ENCODE measurements at regions not wholly inside any gene's neighbourhood (a gene's known extent, or its start where the extent isn't known, plus 50 kb on each side); places are given as distances from the start of the nearest gene placed in this dataset.

- no peak for TF ChIP-seq TAF1 (IDR thresholded peaks at IDR 0.05; ENCODE audit: low read depth)
- no peak for TF ChIP-seq RAD21 (IDR thresholded peaks at IDR 0.05; ENCODE audit: low read depth)
- TF ChIP-seq, protein P1, sequence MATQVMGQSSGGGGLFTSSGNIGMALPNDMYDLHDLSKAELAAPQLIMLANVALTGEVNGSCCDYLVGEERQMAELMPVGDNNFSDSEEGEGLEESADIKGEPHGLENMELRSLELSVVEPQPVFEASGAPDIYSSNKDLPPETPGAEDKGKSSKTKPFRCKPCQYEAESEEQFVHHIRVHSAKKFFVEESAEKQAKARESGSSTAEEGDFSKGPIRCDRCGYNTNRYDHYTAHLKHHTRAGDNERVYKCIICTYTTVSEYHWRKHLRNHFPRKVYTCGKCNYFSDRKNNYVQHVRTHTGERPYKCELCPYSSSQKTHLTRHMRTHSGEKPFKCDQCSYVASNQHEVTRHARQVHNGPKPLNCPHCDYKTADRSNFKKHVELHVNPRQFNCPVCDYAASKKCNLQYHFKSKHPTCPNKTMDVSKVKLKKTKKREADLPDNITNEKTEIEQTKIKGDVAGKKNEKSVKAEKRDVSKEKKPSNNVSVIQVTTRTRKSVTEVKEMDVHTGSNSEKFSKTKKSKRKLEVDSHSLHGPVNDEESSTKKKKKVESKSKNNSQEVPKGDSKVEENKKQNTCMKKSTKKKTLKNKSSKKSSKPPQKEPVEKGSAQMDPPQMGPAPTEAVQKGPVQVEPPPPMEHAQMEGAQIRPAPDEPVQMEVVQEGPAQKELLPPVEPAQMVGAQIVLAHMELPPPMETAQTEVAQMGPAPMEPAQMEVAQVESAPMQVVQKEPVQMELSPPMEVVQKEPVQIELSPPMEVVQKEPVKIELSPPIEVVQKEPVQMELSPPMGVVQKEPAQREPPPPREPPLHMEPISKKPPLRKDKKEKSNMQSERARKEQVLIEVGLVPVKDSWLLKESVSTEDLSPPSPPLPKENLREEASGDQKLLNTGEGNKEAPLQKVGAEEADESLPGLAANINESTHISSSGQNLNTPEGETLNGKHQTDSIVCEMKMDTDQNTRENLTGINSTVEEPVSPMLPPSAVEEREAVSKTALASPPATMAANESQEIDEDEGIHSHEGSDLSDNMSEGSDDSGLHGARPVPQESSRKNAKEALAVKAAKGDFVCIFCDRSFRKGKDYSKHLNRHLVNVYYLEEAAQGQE (IDR thresholded peaks at IDR 0.05; ENCODE audit: low read depth): no peak
- TF ChIP-seq, protein P2, sequence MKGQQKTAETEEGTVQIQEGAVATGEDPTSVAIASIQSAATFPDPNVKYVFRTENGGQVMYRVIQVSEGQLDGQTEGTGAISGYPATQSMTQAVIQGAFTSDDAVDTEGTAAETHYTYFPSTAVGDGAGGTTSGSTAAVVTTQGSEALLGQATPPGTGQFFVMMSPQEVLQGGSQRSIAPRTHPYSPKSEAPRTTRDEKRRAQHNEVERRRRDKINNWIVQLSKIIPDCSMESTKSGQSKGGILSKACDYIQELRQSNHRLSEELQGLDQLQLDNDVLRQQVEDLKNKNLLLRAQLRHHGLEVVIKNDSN (IDR thresholded peaks at IDR 0.05): no peak
- TF ChIP-seq, protein P3, sequence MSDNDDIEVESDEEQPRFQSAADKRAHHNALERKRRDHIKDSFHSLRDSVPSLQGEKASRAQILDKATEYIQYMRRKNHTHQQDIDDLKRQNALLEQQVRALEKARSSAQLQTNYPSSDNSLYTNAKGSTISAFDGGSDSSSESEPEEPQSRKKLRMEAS (IDR thresholded peaks at IDR 0.05): no peak
- no peak for TF ChIP-seq EP300 (IDR thresholded peaks at IDR 0.05; ENCODE audit: borderline replicate concordance)
- TF ChIP-seq CREB1 (IDR thresholded peaks at IDR 0.05; ENCODE audit: low read depth): no peak
- no peak for TF ChIP-seq TEAD4 (IDR thresholded peaks at IDR 0.05)
- TF ChIP-seq TCF12 (IDR thresholded peaks at IDR 0.05; ENCODE audit: low read depth): no peak
- TF ChIP-seq FOXM1 (IDR thresholded peaks at IDR 0.05; ENCODE audit: borderline replicate concordance, low read depth): no peak
- no peak for TF ChIP-seq CEBPB (IDR thresholded peaks at IDR 0.05)
- no peak for TF ChIP-seq EGR1 (IDR thresholded peaks at IDR 0.05)
- no peak for TF ChIP-seq ZBTB7A (IDR thresholded peaks at IDR 0.05; ENCODE audit: low read depth)
- TF ChIP-seq NFIC (IDR thresholded peaks at IDR 0.05): no peak
- TF ChIP-seq YY1 (IDR thresholded peaks at IDR 0.05; ENCODE audit: low read depth): no peak
Observed at GRCh38 chr13:105442040-105442439, 1093.4 kb downstream of the EFNB2 start.

- TF ChIP-seq TCF12 (IDR thresholded peaks at IDR 0.05; ENCODE audit: low read depth) (no peak), CEBPB (IDR thresholded peaks at IDR 0.05) (no peak), RAD21 (IDR thresholded peaks at IDR 0.05; ENCODE audit: low read depth) (no peak), EP300 (IDR thresholded peaks at IDR 0.05; ENCODE audit: borderline replicate concordance) (no peak), TEAD4 (IDR thresholded peaks at IDR 0.05) (no peak), ZBTB7A (IDR thresholded peaks at IDR 0.05; ENCODE audit: low read depth) (no peak), FOXM1 (IDR thresholded peaks at IDR 0.05; ENCODE audit: borderline replicate concordance, low read depth) (no peak), NFIC (IDR thresholded peaks at IDR 0.05) (no peak), YY1 (IDR thresholded peaks at IDR 0.05; ENCODE audit: low read depth) (no peak), CREB1 (IDR thresholded peaks at IDR 0.05; ENCODE audit: low read depth) (no peak), TAF1 (IDR thresholded peaks at IDR 0.05; ENCODE audit: low read depth) (no peak)
- TF ChIP-seq, protein P1 (IDR thresholded peaks at IDR 0.05; ENCODE audit: low read depth): no peak
- TF ChIP-seq, protein P2 (IDR thresholded peaks at IDR 0.05): no peak
- TF ChIP-seq, protein P3 (IDR thresholded peaks at IDR 0.05): no peak
Observed at GRCh38 chr13:105441051-105441750, 1094.3 kb downstream of the EFNB2 start.

- TF ChIP-seq, protein P2 (IDR thresholded peaks at IDR 0.05): no peak
- TF ChIP-seq TEAD4 (IDR thresholded peaks at IDR 0.05) (no peak), ZBTB7A (IDR thresholded peaks at IDR 0.05; ENCODE audit: low read depth) (no peak), RAD21 (IDR thresholded peaks at IDR 0.05; ENCODE audit: low read depth) (no peak), NFIC (IDR thresholded peaks at IDR 0.05) (no peak), TAF1 (IDR thresholded peaks at IDR 0.05; ENCODE audit: low read depth) (no peak), TCF12 (IDR thresholded peaks at IDR 0.05; ENCODE audit: low read depth) (no peak), EGR1 (IDR thresholded peaks at IDR 0.05) (no peak)
Observed at GRCh38 chr13:105436943-105437342, 1098.5 kb downstream of the EFNB2 start.

DNA sequence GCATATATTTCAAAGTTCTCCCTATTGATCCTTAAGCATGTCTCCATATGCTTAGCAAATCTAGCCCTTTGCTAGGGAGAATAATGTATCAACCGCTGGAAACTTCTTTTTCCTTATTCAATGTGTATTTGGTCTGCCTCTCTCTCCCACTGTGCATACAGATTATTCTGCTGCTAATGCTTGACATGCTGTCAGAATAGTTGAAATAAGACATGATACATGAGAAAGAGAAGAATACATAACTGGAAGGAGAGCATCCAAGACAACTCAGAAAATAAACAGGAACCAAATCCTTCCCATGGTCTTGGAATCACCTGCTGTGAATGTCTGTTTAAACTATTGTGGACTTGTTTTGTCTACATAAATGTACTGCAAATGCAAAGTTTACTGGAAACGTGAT, 1103.0 kb downstream of the EFNB2 start:
- TF ChIP-seq CEBPB (IDR thresholded peaks at IDR 0.05) (no peak), TEAD4 (IDR thresholded peaks at IDR 0.05) (no peak), NFIC (IDR thresholded peaks at IDR 0.05) (no peak), ZBTB7A (IDR thresholded peaks at IDR 0.05; ENCODE audit: low read depth) (no peak)
- TF ChIP-seq, protein P3 (IDR thresholded peaks at IDR 0.05): no peak

GRCh38 chr13:105428811-105429210, 1106.7 kb downstream of the EFNB2 start:
- TF ChIP-seq YY1 (IDR thresholded peaks at IDR 0.05; ENCODE audit: low read depth): no peak
- TF ChIP-seq TCF12 (IDR thresholded peaks at IDR 0.05; ENCODE audit: low read depth): no peak
